CD4-positive, alpha-beta T cell treated with Interleukin-17A for 1 hour (primary cell): ENCODE measurements at regions not wholly inside any gene's neighbourhood (a gene's known extent, or its start where the extent isn't known, plus 50 kb on each side); places are given as distances from the start of the nearest gene placed in this dataset.
"Not testable (repeated sequence)": the region's sequence is repeated elsewhere in the genome, so short reads cannot be mapped to it uniquely, and the experiment has no call there.

Experiments
- DNase-seq: peaks from one replicate; pipeline ENCODE4 v3.0.0-alpha.2; 2020

DNA sequence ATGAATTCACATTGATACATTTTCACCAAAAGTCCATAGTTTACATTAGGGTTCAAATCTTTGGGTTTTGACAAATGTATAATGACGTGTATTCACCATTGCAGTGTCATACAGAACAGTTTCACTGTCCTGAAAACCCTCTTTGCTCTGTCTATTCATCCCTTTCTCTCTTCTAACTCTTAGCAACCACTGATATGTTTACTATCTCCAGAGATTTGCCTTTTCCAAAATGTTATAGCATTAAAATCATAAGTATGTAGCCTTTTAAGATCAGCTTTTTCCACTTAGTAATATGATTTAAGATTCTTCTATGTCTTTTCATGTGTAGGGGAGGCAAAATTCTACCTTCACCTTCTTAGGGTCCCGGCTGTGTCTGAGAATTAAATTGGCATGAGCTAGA is 203.8 kb downstream of the TPRG1 start:
- DNase-seq: no peak

DNA sequence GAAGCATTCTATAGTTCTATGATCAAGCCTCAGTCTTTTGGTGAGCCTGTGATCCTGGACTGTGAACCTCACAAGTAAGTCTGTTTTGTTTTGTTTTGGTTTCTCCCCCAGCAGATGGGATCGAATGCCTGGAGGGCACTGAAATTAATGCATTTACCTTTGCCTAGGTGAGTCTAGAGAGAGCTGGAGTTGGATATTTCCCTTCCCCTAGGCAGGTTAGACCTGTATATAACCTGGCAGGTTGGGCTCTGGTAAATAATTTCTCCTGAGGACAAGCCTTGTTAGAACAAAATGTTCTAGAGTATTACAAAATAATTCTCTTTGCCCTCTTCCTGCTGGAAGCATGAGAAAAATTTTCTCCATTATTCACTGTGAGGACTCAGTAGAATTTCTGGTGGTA is 211.9 kb downstream of the TPRG1 start:
- DNase-seq: no peak

DNA sequence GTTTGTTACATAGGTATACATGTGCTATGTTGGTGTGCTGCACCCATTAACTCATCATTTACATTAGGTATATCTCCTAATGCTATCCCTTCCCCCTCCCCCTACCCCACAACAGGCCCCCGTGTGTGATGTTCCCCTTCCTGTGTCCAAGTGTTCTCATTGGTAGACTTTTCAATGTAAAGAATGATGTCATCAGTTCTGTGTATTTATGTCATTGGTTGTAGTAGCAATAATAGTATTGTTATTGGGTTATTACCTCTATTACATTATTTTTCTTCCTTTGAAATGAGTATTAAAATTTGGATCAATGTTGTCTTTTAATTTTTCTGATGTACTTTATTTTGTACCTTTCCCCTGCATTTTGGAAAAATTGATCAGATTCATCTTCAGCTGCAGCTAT is 214.1 kb downstream of the TPRG1 start:
- DNase-seq: not testable (repeated sequence)

DNA sequence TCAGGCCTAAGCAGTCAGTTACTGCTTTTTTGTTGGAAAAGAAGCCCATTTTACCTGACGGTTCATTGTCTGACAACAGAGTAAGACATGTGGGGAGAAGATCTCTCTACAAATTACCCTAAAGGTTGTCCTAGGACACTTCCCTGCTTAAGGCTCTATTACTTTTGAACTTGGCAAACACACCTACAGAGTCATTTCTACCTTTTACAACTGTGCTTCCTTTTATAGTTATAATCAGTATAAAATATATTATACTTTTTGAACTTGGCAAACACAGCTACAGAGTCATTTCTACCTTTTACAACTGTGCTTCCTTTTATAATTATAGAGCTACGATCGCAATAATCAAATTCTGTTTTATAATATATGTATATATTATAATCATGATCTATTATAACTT is 215.0 kb downstream of the TPRG1 start:
- no peak for DNase-seq

DNA sequence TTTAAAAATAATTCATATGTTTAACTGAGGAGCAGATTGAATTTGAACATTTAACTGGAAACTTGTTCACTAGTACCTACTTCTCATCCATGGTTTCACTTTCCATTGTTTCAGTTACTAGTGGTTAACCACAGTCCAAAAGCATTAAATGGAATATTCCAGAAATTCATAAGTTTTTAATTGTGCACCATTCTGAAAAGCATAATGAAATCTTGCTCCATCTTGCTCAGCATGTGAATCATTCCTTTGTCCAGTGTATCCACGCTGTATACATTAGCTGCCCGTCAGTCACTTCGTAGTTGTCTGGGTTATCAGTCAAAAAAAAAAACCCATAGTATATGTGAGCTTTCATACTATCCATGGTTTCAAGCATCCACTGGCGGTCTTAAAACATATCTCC is 217.6 kb downstream of the TPRG1 start:
- no peak for DNase-seq

DNA sequence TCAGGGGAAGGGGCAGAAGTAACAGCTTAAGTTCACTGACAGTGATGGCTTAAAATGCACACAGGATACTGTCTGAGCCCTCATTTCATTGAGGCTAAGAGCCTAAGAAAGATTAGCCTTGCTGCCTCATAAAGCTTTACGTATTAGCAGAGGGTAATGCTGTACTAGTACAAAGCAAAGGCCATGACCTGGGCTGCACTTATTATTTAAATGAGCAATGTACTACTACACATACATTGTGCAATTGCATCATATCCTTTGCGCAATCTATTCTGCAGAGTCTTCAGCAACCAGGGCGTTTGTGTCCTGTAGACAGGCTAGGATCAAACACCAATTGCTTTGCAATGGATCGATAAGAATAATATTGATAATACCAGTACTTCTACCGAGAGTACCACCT is 221.8 kb downstream of the TPRG1 start:
- DNase-seq: no peak

DNA sequence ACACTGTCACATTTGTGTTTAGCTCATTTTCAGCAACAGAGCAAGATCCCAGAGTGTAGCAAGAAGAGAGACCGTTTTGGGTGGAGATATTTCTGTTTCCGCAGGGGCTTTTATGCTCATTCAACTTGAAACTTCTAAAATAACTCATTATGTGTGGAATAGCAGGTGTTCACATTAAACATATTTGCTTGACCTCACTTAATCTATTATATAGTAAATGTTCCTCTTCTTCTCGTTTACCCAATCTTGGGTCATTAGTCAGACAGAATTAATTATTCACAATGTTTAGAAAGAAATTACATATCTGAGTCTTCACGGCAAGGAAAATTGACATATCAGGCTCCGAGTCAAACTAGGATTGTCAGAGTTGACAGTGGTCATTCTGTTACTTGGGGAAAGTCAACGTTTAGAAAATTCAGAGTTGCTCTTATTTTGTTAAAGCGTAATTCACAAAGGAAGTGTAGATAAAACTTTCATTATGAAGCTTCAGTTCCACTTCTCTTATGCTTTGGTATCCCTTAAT is 222.9 kb downstream of the TPRG1 start:
- DNase-seq: no peak

DNA sequence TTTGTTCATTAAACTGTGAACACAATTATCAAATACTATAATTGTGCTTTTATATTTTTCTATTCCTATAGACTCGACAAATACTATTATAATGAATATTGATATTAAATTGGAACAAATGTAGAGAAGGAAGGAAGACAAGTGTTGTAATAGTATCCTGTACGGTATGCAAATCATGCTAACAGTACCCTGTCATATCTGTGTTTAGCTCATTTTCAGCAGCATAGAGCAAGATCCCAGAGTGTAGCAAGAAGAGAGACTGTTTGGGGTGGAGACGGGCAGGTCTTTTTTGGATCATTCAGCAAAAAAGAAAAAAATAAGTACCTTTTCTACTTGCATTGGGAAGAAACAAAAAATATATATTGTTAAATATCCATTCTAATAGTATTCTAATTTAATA is 224.1 kb downstream of the TPRG1 start:
- no peak for DNase-seq

DNA sequence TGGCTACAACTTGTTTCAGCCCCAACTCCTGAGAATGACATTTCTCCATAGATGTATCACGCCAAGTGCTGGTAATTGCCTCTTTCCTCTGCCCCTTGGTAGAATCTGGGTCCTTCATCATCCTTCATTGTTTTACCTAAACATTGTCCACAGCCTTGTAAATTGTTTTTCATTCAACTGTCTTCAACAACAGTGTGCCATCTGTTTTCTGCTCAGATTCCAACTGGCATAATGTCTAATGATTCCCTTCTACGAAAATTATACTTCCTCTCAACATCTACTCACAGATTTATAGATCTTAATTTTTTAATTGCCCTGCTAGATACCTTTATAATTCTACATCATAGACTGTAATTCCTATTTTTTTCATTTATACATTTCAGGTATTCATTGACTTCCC is 226.9 kb downstream of the TPRG1 start:
- no peak for DNase-seq

DNA sequence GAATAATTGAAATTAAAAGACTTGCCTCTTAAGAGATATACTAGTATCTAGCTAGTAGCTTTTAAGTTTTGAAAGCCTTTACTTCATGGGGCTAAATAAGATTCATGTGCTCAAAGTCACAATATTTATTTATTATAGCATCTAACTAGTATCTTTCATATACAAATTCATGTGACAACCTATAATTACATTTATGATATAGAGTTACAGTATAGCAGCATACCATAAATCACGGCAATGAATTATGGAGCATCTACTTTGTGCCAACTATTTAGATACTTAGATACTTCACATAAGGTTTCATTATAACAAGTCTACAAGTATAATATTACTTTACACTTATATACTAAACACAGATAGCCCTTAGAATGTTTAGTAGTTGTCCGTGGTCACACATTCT is 229.4 kb downstream of the TPRG1 start:
- no peak for DNase-seq

DNA sequence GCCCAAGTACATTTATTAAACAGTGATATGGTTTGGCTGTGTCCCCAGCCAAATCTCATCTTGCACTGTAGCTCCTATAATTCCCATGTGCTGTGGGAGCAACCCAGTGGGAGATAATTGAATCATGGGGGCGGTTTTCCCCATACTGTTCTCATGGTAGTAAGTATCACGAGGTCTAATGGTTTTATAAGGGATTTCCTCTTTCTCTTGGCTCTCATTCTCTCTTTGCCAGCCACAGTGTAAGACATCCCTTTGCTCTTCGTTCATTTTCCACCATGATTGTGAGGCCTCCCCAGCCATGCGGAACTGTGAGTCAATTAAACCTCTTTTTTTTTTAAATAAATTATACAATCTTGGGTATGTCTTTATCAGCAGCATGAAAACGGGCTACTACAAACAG is 228.0 kb upstream of the TP63 start:
- no peak for DNase-seq

DNA sequence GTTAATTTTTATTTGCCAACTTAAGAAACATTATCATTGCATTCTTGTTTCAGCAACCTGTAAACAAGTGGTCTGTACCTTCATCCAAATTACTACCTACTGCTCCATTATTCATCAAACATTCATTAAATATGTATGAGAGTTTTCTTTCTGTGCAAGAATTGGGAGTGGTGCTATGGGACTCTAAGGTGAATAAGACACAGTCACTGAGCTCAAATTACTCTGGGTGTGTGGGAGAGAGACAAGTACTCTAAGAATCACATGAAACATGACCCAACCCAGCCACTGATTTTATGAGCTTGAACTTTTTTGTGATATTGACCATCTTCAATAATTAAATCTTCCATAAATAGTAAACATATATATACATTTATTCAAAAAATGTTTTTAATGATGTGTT is 227.2 kb upstream of the TP63 start:
- no peak for DNase-seq

DNA sequence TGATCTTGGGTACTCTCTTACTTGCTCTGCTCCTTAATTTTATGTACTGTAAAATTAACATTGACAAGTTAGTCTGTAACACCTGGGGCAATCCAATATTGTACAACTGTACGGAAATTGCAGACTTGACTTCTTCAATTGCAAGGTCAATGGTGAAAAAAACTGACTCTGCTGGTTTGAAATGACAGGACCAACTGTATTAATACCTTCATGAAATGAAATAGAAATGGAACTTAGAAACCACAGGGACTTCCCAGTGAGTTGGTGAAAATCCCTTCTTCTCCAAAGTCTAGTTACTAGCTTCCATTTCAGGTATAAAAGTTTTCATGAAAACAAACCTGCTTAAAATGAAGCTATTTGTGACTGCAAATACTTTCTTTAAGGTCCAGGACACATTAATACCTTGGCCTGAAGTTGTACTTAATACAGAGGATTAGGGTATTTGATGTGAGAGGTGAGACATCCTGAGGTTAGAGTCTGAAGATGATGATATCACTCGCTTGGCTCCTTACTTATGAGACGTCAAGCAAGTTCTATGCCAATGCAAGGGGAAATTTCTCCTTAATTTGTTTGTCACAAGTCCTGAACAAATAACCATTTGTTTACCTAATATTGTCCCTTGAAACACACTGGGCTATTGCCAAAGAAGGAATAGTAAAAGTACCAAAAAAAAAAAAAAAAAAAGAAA is 226.2 kb upstream of the TP63 start:
- DNase-seq: no peak

DNA sequence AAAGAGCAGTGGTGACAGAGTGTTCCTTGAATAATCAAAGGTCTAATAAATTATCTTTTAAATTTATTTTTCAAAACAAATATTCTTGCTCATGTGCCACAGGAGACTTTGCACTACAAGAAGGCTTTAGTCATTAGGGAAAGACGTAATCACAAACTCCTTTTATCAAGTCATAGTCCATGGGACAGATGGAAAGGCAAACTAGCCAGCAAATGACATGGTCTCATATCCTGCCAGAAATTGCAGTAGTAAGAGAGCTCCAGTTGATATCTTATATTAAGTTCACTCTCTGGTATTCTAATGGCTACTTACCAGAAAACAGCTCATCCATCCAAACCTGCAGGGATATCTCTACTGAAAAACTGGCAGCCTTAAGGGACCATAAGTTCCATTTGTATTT is 225.0 kb upstream of the TP63 start:
- DNase-seq: no peak

DNA sequence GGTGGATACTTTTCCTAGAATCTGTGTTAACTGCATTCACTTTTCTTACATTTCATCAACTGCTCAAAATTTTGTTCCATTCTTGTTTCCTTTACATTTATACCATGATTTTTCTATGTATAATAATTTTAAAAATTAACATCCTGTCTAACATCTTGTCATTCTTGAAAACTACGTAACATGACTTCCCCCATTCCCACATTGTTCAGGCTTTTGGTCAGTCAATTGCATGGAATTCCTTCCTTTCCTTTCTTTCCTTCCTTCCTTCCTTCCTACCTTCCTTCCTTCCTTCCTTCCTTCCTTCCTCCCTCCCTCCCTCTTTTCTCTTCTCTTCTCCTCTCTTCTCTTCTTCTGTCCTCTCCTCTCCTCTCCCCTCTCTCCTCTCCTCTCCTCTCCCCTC is 220.7 kb upstream of the TP63 start:
- no peak for DNase-seq

DNA sequence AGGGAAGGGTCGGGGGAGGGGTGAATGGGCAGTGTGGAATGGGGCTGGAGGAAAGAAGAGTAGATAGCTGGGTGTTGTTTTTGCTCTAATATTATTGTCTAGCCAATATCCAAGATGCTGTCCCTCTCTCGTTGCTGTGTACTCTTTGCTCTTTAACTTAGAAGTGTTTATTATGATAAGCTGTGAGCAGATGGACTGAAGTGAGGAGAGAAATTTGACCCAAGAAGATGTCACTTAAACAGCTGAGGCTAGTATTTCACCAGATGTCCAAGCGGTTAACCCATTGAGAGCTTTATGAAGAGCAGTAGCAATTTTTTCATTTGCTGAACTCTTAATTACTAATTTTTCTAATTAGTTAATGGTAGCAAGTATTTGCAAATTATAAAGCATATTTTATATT is 212.2 kb upstream of the TP63 start:
- no peak for DNase-seq

DNA sequence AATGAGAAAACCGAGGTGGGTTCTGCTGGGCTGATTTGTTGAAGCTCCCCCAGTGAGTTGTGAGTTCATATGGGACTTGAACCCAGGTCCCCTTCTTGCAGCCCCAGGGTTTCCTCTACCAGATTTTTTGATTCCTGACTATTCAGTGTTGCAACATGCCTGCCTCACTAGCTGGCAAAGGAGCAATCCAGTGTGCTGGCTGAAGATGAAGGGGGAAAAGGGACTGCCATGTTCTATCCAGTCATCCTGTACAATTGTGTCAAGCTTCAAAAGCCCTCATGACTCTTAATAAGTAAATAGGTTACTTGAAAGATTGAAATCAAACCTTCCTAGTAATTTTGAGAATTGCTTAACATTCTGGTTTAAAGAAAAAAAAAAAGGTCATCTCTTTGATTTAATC is 211.5 kb upstream of the TP63 start:
- no peak for DNase-seq

DNA sequence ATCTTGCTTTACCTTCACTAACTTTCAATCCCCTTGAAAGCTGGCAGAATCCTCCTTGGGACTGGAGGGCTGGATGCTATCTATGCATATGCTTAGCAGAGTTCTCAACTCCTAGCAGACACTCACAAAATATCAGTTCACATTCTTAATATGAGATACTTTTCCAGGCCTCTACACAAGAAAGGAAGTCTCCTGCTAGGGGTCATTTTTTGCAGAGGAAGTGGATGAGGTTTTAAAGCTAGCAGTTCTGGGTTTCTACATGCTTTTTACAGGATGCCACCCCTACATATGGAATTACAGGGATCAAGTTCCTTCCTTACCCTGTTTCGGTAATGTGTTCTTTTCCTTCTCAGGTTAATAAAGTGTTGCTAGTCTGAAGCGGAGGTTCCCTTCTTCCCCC is 206.3 kb upstream of the TP63 start:
- DNase-seq: no peak

DNA sequence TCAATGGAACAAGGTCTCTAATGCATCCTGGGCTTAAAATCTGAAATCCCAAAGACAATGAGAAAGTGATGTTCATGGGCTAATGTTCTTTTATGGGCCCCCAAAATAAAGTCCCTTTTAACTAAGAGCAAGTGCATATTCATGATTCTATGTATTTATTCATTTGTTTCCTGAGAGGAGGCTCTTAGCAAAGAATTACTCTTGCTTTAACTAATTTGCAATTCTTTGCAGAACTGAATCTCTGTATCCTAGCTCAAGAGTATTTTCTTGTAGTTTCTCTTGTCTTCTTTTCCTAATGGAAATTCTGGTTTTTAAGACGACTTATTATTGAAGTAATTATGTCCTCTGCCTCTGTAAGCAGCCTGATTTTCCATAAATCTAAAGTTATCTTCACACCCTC is 202.2 kb upstream of the TP63 start:
- DNase-seq: no peak

DNA sequence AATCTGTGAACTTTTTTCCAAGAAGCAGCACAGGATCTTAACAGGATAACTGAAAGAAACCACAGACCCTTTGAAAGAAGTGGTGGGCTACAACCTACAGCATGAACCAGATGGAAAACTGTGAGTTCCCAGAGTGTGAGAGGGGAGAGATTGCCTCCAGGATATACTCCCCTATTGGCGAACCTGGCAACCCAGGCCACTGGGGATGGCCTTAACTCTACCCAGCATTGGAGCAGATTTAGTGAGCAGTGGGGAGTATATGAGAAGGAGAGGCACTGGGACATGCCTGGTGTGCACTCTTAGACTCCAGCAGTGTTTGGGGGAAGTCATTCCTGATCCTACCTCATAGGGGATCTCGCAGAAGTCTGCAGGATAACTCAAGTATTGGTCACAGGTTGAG is 201.0 kb upstream of the TP63 start:
- DNase-seq: no peak

DNA sequence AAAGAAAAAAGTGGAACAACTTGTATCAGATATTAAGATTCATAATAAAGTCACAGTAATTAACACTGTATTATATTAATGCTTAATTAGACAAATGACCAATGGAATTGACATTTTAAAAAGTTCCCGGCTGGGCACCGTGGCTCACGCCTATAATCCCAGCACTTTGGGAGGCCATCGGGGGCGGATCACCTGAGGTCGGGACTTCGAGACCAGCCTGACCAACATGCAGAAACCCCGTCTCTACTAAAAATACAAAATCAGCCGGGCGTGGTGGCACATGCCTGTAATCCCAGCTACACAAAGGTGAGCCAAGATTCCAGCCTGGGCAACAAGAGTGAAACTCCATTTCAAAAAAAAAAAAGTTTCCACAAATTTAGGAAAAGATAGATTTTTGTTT is 188.9 kb upstream of the TP63 start:
- not testable (repeated sequence) for DNase-seq

DNA sequence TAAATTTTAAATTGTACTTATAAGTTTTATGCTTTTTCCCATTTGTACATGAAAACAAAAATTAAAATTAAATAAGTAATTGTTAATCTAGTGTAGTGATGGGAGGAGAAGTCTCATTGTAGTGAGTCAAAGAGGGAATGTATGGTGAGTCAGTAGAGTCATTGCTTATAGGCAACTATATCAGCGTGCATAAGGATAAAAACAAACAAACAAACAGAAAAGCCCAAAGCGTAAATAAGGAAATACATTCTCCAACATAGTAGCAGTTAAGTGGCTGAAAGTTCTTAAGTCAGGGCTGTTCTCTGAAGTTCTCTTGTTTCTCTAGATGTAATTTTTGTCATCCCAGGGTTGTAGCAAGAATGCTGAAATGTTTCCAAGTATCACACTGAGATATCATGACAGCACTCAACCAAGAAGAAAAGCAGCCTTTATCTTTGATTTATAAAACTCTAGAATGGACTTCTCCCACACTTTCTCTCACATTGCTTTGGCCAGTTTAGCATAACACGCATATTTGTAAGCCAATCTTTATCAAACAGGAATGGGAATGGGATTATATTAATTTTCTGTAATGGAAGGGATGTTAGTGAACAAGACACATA is 184.1 kb upstream of the TP63 start:
- no peak for DNase-seq

DNA sequence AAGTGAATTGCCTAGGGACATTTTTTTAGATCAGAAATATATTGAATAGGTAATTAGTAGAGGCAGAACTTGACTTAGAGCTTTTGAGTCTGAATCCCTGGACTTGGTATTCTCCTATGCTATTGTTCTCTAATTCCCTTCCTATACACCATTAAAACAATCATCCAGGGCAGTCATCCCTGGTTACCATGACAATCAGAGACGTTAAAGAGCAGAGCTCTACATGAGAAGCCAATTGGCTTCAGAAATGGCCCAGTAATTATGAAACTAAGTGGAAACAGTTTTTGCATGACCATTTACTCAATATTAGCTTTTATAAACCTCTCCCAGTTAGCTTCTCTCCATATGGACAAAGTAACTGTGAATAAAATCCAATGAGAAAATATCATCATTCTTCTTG is 182.1 kb upstream of the TP63 start:
- DNase-seq: no peak

DNA sequence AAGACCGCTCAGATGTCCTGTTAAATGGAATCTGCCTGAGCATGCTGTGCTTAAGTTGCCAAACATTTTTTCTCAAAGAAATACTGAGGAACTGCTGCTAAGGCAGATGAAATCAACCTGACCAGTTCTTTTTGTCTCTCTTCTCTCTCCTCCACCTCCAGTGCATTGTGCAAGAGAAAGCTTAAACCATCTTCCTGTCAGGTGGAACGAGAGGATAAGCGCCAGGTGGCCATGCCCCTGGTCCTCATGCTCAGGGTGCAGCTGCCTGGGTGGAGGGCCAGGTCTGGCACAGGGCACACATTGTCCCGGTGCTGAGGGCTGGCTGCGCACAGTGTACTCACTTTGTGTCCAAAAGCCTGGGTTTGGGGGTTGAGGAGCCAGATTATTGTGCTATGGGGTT is 176.2 kb upstream of the TP63 start:
- DNase-seq: no peak
